GM23248 (cell line): ENCODE measurements at regions not wholly inside any gene's neighbourhood (a gene's known extent, or its start where the extent isn't known, plus 50 kb on each side); places are given as distances from the start of the nearest gene placed in this dataset.

Source experiments
- DNase-seq: peaks from one replicate; pipeline ENCODE4 v3.0.0-alpha.2; 2015
- H2AFZ ChIP-seq: fragments of 200-600 bp; sonication (generic); 2 replicates; pipeline ENCODE4 v1.6.1; 2016; ENCODE audit warnings: antibody characterized with exemption
- H3F3A ChIP-seq: fragments of 200-600 bp; sonication (generic); 2 replicates; pipeline ENCODE4 v1.6.1; 2016; ENCODE audit warnings: mild to moderate bottlenecking, antibody characterized with exemption, mixed run types; ENCODE audit not compliant: insufficient read depth
- H3K27ac ChIP-seq: fragments of 200-600 bp; sonication (generic); 2 replicates; pipeline ENCODE4 v1.5.1; 2016; ENCODE audit warnings: mild to moderate bottlenecking
- H3K27me3 ChIP-seq: fragments of 200-600 bp; sonication (generic); replicated peaks from 2 replicates; pipeline ENCODE4 v1.6.1; 2016; ENCODE audit warnings: mild to moderate bottlenecking; ENCODE audit not compliant: insufficient read depth
- H3K36me3 ChIP-seq: fragments of 200-600 bp; sonication (generic); 2 replicates; pipeline ENCODE4 v1.6.1; 2016; ENCODE audit warnings: low read depth, mild to moderate bottlenecking
- H3K4me1 ChIP-seq: fragments of 200-600 bp; sonication (generic); 2 replicates; pipeline ENCODE4 v1.6.1; 2016; ENCODE audit warnings: mild to moderate bottlenecking; ENCODE audit not compliant: insufficient read depth
- H3K4me2 ChIP-seq: fragments of 200-600 bp; sonication (generic); one replicate; pipeline ENCODE4 v1.6.1; 2016; ENCODE audit warnings: mild to moderate bottlenecking; ENCODE audit not compliant: unreplicated experiment
- H3K4me3 ChIP-seq: fragments of 200-600 bp; sonication (generic); 2 replicates; pipeline ENCODE4 v1.5.1; 2016; ENCODE audit warnings: mild to moderate bottlenecking
- H3K79me2 ChIP-seq: fragments of 200-600 bp; sonication (generic); 2 replicates; pipeline ENCODE4 v1.6.1; 2016; ENCODE audit warnings: mild to moderate bottlenecking; ENCODE audit not compliant: insufficient read depth
- H3K9ac ChIP-seq: fragments of 200-600 bp; sonication (generic); 2 replicates; pipeline ENCODE4 v1.6.1; 2016; ENCODE audit warnings: mild to moderate bottlenecking
- H3K9me2 ChIP-seq: fragments of 200-600 bp; sonication (generic); 2 replicates; pipeline ENCODE4 v1.6.1; 2016; ENCODE audit warnings: mixed run types, mild to moderate bottlenecking, moderate library complexity; ENCODE audit not compliant: insufficient read depth
- H3K9me3 ChIP-seq: fragments of 200-600 bp; sonication (generic); one replicate; pipeline ENCODE4 v1.6.1; 2017; ENCODE audit warnings: low read depth
- H4K20me1 ChIP-seq: fragments of 200-600 bp; sonication (generic); 2 replicates; pipeline ENCODE4 v1.6.0; 2016; ENCODE audit not compliant: insufficient read depth
- EZH2 ChIP-seq: fragments of 200-600 bp; sonication (generic); IDR thresholded peaks from 2 replicates; pipeline ENCODE4 v1.6.1; 2018; ENCODE audit warnings: antibody characterized with exemption, mild to moderate bottlenecking; ENCODE audit not compliant: insufficient read depth, poor library complexity, severe bottlenecking
- EZH2phosphoT487 ChIP-seq: fragments of 200-600 bp; sonication (generic); IDR thresholded peaks from 2 replicates; pipeline ENCODE4 v1.6.1; 2018; ENCODE audit warnings: antibody characterized with exemption, moderate library complexity, mild to moderate bottlenecking, low read depth; ENCODE audit not compliant: insufficient read depth
- WGBS, 2 experiments: methylation state at CpG; one replicate each; pipeline ENCODE4 v1.1.6; 2015 to 2017; ENCODE audit warnings: low lambda C conversion rate in 2 of 2, low coverage in 1 of 2; ENCODE audit errors: missing lambda C conversion rate in 2 of 2; 5-methylcytosine and 5-hydroxymethylcytosine counted together
- in situ Hi-C: fragments of 300-500 bp; cut with MboI; formaldehyde crosslinking; loops from 2 replicates; pipeline ENCODE4 v1.15.0; 2020

DNA sequence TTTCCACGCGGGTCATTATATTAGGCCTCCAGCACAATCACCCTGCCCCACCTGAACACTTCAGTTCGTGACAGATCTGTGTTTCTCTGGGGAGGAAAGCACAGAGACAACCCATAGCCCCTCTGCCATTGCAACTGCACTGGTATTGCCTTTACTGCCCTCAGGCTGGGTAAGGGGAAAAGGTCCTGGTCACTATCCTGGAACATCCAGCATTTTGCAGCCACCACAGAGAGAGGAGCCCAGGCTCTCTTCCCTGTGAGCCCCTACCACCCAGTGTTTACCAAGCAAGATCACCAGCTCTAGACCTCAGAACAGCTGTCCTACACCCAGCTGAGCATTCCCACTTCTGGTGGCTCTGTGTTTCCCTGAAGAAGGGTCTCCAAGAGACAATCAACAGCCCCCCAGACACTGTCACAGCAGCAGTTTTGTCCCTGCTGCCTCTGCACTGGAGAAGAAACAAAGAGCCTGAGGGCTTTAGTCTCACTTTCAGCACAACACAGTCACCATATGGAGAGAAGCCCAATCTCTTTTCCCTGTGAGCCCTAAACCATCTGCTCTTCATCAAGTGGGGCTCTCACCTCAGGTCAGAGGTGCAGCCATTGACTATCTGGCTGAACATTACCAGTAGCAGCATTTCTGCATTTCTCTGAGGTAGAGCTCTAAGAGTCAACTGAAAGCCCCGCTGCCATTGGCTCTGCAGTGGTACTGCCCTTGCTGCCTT lies 655.2 kb upstream of the FAM174A start:
- Histone ChIP-seq H3K36me3 (no peaks in the 10 kb centered on the region), H3K4me3 (no peak overlapping the region), H3F3A (no peaks in the 10 kb centered on the region), H3K9me3 (no peaks in the 10 kb centered on the region), H3K9ac (no peak overlapping the region), H2AFZ (no peak overlapping the region), H3K4me1 (no peaks in the 10 kb centered on the region), H3K4me2 (no peak overlapping the region), H4K20me1 (no peaks in the 10 kb centered on the region), H3K79me2 (no peaks in the 10 kb centered on the region), H3K9me2 (no peaks in the 10 kb centered on the region), H3K27me3 (no peaks in the 10 kb centered on the region), H3K27ac (no peak overlapping the region)
- no peak for TF ChIP-seq EZH2
- TF ChIP-seq EZH2phosphoT487: no peak
- 17 to 38% methylated on average over 2 to 4 of the region's 4 CpGs for WGBS, 2 experiments
- DNase-seq: no peak
- in situ Hi-C loops: no loop called here

DNA sequence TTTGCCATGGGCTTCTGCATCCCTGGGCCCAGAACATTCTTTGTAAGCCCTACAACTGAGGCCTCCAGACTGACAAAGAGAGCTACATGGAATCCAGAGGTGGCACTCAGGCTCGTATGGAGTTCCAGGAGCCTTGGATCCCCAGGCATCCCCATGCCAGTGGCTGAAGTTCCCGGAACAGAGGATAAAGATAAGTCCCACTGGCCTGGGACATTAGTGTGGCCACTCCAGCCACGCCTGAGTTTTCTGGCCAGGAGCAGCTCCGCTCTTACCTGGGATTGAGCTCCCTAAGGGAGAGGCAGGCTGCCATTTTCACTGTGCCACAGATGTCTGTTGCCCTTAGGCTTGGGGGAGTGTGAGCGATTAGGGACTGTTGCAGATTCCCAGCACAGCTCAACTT lies 656.3 kb upstream of the FAM174A start:
- no peaks in the 10 kb centered on the region for H3K4me1 ChIP-seq
- no peaks in the 10 kb centered on the region for H3K79me2 ChIP-seq
- no peak overlapping the region for H2AFZ ChIP-seq
- TF ChIP-seq EZH2 (no peak), EZH2phosphoT487 (no peak)
- H3K36me3 ChIP-seq: no peaks in the 10 kb centered on the region
- DNase-seq: no peak
- H4K20me1 ChIP-seq: no peaks in the 10 kb centered on the region
- no peaks in the 10 kb centered on the region for H3K9me2 ChIP-seq
- in situ Hi-C loops: no loop called here
- no peaks in the 10 kb centered on the region for H3K27me3 ChIP-seq
- H3K27ac ChIP-seq: no peak overlapping the region
- WGBS, 2 experiments: 23 to 37% methylated on average over 5 of the region's 5 CpGs
- no peak overlapping the region for H3K9ac ChIP-seq
- H3K4me2 ChIP-seq: no peak overlapping the region
- no peaks in the 10 kb centered on the region for H3K9me3 ChIP-seq
- no peaks in the 10 kb centered on the region for H3F3A ChIP-seq
- H3K4me3 ChIP-seq: no peak overlapping the region

DNA sequence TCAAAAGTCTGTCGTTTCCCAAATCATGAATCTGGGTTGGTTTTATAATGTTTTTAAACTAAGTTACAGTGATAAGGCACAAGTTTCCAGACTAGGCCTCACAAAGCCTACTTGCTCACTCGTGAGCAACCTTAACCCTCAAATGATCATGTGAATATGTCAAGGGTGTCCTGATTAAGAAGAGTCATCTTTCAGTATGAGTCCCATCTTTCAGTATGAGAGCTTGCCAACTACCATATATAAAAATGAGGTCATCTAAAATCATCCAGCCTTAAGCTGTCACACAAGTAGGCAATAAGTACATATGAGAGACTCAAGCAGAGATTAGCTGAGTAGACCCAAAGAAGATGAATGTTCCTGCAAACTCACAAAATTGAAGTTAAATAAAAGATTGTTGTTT lies 668.4 kb upstream of the FAM174A start:
- Histone ChIP-seq H3K36me3 (no peaks in the 10 kb centered on the region), H3K9me3 (no peaks in the 10 kb centered on the region), H3K79me2 (no peaks in the 10 kb centered on the region), H3F3A (no peaks in the 10 kb centered on the region), H2AFZ (no peak overlapping the region), H3K4me3 (no peak overlapping the region), H4K20me1 (no peaks in the 10 kb centered on the region), H3K27ac (no peak overlapping the region), H3K4me2 (no peak overlapping the region), H3K27me3 (no peaks in the 10 kb centered on the region), H3K9me2 (no peaks in the 10 kb centered on the region), H3K4me1 (no peaks in the 10 kb centered on the region), H3K9ac (no peak overlapping the region)
- in situ Hi-C loops: no loop called here
- TF ChIP-seq EZH2phosphoT487 (no peak), EZH2 (no peak)
- no peak for DNase-seq
- 10 to 23% methylated on average over 2 of the region's 2 CpGs for WGBS, 2 experiments

DNA sequence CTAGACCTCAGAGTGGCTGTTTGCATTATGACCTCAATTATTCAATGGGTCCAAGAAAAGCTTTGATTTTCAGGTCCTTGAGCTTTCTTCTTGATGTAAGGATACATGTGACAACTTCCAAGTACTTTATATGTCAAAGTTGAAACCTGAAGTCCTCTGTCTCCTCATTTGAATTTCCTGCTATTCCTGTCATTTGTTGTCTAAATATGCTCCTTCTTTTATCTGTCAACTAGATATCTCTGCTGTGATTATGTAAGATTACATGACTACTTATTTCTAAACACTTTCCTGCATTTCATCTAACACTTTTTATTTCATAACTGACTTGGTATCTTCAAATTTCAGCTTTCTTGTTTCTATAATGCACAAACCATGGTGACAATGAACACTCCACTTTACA lies 670.0 kb upstream of the FAM174A start:
- Histone ChIP-seq H3K4me3 (no peak overlapping the region), H3F3A (no peaks in the 10 kb centered on the region), H3K9me2 (no peaks in the 10 kb centered on the region)

DNA sequence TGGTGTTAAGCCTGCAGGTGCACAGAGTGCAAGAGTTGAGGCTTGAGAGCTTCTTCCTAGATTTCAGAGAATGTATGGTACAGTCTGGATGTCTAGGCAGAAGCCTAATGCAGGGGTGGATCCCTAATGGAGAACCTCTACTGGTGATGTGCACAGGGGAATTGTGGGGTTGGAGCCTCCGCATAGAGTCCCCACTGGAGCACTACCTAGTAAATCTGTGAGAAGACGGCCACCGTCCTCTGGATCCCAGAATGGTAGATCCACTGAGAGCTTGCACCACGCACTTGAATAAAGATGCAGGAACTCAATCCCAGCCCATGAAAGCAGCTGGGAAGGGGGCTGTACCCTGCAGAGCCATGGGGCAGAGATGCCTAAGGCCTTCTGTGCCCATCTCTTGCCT lies 699.4 kb upstream of the FAM174A start:
- Histone ChIP-seq H3K9ac (no peak overlapping the region), H4K20me1 (no peaks in the 10 kb centered on the region), H3K27me3 (no peaks in the 10 kb centered on the region), H3K27ac (no peak overlapping the region), H3K4me2 (no peak overlapping the region), H3K9me3 (no peaks in the 10 kb centered on the region), H2AFZ (no peak overlapping the region), H3K9me2 (no peaks in the 10 kb centered on the region), H3K36me3 (no peaks in the 10 kb centered on the region), H3K4me1 (no peaks in the 10 kb centered on the region), H3K79me2 (no peaks in the 10 kb centered on the region), H3K4me3 (no peak overlapping the region), H3F3A (no peaks in the 10 kb centered on the region)
- DNase-seq: no peak
- TF ChIP-seq EZH2phosphoT487 (no peak), EZH2 (no peak)
- in situ Hi-C loops: no loop called here
- 67 to 72% methylated on average over 4 of the region's 4 CpGs for WGBS, 2 experiments

More for the DNA sequence above, 670.0 kb upstream of the FAM174A start:
- H3K27ac ChIP-seq: no peak overlapping the region
- no peaks in the 10 kb centered on the region for H3K79me2 ChIP-seq
- H2AFZ ChIP-seq: no peak overlapping the region
- no peak overlapping the region for H3K9ac ChIP-seq
- no peaks in the 10 kb centered on the region for H3K27me3 ChIP-seq
- H3K4me1 ChIP-seq: no peaks in the 10 kb centered on the region
- no peak for DNase-seq
- no peaks in the 10 kb centered on the region for H4K20me1 ChIP-seq
- in situ Hi-C loops: no loop called here
- H3K4me2 ChIP-seq: no peak overlapping the region
- H3K36me3 ChIP-seq: no peaks in the 10 kb centered on the region
- TF ChIP-seq EZH2 (no peak), EZH2phosphoT487 (no peak)
- H3K9me3 ChIP-seq: no peaks in the 10 kb centered on the region
